ENCODE measurements at regions not wholly inside any gene's neighbourhood (a gene's known extent, or its start where the extent isn't known, plus 50 kb on each side); places are given as distances from the start of the nearest gene placed in this dataset.

DNA sequence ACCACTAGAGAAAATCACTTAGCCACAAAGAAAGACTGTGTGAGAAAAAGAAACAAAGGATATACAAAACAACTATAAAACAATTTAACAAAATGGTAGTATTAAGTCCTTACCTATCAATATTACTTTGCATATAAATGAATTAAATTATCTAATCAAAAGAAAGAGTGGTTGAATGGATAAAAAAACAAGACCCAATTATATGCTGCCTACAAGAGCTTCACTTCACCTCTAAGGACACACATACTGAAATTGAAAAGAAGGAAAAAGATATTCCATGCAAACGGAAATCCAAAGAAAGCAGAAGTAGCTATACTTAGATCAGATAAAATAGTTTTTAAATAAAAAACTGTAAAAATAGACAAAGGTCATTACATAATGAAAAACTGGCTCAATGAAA, 134.9 kb upstream of the CCDC196 start:
- no peak for DNase-seq (ENCODE audit: low read depth, low spot score)

DNA sequence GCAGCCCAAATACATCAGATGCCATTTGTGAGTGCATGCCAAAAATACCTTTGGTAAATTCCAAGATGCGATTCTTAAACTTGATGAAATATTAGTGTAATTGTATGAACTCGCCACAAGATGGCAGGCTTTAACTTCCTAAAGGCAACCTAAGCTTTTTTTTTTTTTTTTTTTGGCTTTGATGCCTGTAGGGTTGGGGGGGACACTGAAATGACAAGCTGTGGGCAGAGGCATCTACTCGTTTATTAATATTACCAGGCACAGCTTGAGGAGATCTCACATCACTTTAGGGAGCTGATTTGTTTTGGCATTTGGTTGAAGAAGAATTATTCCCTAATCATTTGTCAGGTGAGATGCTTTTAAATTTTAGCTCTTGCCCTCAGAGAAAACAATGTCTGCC, 126.7 kb upstream of the CCDC196 start:
- no peak for DNase-seq (ENCODE audit: low read depth, low spot score)

DNA sequence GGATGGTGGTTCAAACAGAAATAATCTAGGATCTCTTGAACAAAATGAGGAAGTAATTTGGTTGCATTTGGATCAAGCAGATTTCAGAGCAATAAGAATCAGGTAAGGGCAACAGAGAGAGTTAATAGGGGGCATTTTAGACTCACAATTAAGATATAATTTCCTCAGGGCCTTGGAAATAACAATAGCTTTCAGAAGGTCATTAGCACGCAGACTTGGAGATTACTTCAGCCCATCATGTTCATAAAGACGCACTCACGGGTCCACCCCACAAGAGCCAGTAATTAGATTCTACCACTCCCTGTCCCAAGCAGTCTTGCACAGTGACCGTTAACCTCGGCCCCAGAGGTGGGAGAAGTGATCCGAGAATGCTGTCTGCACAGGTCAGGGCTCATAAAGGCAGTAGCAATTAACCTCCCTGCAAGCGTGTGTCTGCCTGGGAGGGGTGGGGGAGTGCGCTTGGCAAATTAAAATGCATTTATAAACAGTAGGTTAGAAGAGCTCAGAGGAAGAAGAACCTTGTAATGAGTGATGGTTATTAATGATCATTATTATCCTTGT, 125.7 kb upstream of the CCDC196 start:
- no peak for DNase-seq (ENCODE audit: low read depth, low spot score)

DNA sequence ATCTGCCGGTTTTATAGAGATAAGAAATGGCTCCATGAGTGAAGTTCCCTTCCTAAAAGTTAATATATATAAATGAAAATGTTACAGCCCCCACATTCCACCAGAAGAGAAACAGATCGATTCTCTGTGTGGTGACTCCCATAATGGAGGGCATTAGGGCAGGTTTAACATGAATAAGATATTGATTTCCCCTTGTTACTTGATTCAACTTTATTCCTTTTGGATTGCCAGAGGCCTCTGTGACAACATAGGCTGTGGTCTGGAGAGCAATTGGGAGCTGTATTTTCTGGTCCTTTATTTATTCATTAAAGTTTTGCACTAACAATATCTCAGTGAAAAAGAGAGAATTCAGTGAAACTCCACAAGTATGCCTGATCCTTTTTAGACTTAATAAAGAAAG, 125.2 kb upstream of the CCDC196 start:
- DNase-seq (ENCODE audit: low read depth, low spot score): no peak

DNA sequence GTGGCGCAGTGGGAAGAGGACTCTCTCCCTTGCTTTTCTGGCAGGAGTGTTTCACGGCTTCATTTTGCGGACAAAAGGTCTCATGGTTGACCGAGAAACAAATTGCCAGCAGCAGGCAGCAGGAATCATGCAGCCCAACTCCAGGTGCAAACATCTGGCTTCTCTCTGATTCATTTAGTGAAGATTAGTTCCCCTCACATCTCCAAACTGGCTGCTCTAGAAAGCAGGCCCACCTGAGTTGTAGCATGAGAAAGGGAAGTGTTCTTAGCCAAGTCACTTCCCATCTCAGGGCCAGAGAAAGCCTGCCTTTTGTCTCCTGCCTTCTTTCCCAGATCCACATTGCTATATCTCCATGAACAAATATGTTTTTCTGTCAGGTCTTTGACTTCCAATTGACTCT, 120.8 kb upstream of the CCDC196 start:
- no peak for DNase-seq (ENCODE audit: low read depth, low spot score)

DNA sequence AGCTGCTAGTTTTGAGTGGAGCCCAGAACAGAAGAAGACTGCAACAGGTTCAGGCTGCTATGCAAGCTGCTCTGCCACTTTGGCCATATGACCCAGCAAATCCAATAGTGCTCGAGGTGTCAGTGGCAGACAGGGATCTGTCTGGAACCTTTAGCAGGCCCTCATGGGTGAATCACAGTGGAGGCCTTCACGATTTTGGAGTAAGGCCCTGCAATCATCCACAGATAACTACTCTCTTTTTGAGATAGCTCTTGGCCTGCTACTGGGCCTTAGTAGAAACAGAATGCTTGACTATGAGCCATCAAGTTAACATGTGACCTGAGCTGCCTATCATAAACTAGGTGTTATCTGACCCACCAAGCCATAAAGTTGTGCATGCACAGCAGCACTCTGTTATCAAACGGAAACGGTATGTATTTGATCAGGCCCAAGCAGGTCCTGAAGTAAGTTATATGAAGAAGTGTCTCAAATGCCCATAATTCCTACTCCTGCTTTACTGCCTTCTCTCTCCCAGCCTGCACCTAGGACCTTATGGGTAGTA, 116.9 kb upstream of the CCDC196 start:
- DNase-seq (ENCODE audit: low read depth, low spot score): no peak

DNA sequence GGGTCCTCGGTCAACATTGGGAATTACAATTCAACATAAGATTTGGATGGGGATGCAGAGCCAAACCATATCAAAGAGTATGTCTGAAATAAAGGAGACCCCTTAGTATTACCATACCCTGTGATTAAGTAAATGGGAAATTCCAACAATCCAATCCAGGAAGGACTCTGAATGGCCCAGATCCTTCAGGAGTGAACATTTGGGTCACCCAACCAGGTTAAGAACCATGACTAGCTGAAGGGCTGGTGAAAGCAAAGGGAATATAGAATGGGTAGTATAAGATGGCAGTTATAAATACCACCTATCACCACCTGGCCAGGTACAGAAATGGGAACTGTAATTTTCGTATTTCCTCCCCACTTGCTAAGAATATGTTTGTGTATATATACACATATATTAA, 114.4 kb upstream of the CCDC196 start:
- DNase-seq (ENCODE audit: low read depth, low spot score): no peak

DNA sequence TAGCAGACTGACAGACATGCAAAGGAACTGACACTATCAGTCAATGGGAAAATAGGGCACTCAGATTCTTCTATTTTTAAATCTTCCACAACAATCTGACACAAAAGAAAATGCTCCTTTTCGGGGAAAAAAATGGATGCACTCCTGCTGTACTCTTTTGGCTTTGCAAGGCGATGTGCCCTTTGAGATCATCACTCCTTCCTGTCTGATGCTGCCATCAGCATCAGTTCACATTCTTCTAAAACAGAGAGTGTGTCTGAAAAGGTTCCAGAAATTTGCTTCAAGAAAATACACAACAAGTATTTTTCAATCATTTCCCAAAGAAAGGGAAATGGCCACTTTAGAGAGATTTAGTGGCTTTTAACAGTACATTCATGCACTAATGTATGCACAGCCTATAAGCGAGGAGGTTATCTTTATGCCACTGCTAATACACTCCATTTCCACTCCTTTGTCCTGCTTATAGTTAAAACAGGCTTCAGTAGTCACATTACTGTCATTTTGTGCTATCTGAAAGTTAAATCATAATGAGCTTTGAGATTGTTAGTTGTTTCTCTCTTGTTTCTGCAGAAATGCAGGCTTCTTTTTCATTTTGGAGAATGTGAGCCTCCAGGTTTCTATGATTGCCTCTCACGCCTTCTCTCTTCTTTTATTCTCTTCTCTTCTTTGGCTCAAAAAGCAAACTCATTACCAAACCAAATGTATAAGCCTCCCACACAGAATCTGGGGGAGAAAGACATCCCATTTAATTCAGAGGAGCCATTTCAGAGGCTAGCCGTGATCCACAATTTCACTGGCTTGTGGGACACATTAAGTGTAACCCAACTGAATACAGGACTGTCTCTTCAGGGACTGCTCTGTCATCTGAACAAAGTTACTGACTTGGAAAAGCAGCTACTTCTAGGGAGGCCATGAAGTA, 110.9 kb upstream of the CCDC196 start:
- DNase-seq (ENCODE audit: low read depth, low spot score): no peak

DNA sequence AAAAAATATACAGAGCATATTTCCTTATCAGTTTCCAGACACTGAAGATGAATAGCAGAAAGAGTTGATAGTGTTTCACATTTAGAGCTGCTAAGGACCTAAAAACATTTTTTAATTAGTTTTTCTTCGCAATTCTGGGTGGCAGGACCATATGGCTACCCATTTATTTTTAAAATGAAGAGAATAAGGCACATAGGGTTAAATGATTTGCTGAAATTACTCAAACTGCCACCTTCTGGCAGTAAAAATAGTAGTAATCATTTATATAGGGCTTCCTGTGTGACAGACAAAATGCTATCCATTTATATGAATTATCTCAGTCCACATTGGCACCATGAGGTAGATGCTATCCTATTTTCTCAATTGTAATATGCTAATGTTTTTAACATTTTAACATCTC, 108.6 kb upstream of the CCDC196 start:
- DNase-seq (ENCODE audit: low read depth, low spot score): no peak

DNA sequence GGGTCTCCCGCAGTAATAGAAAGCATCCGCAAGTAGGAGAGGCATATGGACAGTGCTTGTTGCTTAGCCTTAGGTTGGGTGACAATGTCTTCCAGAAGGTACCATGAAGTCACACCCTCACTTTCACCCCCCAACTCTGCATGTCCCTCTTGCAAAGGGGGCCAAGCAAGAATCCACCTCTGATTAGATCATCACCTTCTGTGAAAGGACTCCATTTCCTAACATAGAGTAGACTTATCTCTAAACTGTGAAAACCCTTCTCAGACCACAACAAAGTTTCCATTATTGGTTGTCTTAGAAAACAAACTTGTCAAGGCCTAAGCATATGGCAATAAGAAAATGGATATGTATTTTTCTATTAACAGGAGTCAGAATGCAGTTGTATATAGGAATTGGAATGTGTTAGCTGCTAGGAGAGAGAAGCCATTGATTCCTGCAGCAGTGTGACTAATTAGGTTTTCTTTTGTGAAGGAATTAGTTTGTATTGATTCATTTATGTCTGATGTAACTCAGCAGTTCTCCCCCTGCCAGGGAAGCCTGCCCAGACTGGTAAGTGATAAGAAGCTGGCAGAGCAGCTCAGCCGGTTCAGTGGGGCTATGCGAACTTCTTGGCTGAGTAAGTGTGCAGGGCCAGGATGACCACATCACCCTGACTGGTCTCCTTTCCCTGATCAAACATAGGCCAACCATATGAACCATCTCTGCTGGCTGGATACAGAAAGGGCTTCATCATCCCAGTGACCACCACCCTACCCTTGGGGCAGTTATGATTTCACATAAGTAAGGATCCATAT, 107.3 kb upstream of the CCDC196 start:
- no peak for DNase-seq (ENCODE audit: low read depth, low spot score)

DNA sequence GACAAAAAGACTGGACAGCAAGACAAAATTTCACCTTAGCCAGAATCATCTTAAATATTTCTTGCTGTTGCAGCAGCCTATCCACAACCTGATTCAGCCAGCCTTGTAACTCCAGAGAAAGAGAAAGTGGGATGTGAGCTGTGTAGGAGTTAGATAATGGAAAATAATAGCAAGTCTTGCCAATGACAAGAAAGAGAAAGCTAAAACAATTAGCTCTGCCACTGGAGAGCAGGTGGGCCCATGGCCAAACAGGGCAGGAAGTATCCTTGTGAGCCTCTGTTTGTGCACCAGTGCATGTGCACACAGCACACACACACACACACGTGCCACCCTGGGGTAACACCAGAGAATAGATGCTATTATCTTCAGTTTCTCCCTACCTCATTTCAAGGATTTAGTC, 106.0 kb upstream of the CCDC196 start:
- no peak for DNase-seq (ENCODE audit: low read depth, low spot score)

DNA sequence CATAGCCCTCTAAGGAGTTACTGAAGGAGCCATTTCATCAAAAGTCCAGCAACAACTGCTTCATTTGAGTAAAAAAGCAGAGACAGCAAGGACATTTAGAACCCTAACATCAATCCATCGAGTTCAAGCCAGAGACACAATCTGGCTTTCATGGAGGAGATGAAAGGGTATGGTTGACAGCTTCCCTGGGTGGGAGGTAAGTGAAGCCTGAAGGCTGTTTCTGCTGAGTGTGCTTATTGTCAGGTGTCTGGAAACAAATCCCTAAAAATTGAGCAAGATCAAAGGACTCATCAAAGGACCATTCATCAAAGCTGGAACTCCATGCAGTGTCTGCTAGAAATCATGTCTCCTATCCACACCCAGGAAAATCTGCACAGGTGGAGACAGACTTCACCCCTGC, 104.4 kb upstream of the CCDC196 start:
- no peak for DNase-seq (ENCODE audit: low read depth, low spot score)

DNA sequence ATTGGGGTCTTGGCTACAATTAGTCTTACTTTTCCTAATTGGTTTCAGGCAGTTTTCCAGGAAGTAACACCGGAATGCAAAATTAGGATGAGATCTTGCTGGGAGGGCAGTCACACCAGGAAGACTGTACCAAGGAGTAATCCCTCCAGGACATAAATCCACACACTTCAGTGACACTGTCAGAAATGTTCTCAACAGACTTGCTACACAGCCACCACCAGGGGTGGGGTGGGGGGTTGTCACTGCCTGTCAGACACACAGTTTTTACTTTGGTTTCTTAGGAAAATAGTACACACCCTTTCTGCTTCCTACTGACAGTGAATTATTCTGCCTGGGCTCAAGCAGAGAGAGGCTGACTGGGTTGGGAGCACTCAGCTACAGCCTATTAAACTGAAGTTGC, 102.9 kb upstream of the CCDC196 start:
- DNase-seq (ENCODE audit: low read depth, low spot score): no peak

DNA sequence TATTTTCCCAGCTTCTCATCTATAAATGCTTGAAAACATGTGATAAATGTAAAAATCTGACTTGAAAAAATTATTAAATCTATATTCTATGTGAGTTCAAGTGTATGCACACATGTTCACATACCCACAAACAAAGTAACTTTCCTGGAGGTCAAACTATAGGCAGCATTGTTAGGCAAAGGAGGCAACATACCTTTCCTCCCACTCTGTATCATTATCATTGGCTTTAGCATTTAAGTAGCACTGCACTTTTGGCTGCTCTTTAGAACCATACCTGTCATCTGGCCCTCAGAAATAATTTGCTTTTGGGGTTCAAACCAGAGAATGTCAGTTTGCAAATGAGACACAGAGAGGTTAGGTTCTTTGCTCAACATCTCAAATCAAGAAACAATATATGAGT, 102.4 kb upstream of the CCDC196 start:
- no peak for DNase-seq (ENCODE audit: low read depth, low spot score)

DNA sequence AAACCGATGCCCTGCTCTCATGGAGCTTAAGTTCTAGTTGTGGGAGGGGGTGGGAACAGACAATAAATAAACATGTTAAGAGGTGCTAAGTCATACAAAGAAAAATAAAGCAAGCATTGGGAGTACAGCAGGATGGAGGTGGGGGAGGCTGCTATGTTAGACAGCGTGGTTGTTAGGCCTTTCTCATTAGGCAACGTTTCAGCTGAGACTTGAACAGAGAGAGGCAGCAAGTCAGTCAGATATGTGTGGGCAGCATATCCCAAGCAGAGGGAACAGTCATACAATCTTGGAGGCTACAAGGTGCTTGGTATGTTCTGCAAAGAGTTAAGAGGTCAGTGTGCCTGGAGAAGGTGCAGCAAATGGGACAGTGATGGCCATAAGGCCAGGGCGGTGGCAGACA, 97.7 kb upstream of the CCDC196 start:
- DNase-seq (ENCODE audit: low read depth, low spot score): no peak

DNA sequence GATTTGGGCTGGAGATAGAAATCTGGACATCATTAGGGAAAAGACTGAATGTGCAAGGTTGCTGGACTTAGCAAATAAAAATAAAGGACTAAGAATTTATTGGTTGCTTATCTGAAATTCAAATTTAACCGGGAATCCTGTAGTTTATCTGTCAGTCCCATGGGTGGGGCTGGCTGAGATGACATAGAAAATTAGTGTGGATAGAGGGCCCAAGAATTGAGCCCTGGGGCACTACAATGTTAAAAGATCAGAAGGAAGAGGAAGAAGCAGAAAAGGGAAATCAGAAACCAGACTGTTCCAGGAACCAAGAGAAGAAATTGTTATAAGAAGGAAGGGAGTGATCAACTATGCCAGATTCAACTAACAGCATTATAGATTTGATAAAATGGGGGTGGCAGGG, 96.7 kb upstream of the CCDC196 start:
- no peak for DNase-seq (ENCODE audit: low read depth, low spot score)

DNA sequence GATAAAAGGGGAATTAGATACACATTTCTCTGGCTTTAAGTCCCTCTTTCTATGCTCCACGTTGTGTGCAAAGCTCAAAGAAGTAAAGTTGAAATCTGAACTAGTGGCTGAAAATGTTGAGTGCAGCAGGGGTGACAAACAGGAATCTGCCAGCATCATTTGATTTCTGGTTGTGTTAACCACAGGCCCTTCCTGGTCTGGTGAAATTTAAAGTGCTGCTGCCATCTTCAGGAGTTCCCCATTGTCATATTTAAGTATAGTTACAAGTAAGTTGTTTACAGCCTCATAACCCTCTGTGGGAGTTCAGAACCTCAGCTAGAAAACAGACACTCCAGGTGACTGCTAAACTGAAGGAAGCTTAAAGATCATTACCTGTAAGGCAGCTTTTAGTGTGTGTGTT, 90.9 kb upstream of the CCDC196 start:
- DNase-seq (ENCODE audit: low read depth, low spot score): no peak

DNA sequence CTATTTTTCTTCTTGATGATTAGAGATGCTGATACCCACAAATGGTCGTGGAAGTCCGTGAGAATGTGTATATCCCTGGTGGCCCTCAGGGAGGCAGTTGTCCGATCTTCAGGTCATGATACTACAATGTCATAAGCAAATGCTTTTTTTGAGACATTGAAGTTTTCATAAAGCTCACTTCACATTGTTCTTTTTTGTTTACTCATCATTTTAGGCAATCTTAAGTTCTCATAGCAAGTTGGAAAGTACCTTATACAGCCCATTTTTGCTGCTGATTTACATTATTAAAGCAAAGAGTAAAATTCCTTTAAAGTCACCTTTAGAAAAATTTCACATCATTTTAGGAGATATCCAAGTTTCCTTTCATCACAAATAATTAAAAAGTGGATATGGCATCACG, 90.0 kb upstream of the CCDC196 start:
- no peak for DNase-seq (ENCODE audit: low read depth, low spot score)

DNA sequence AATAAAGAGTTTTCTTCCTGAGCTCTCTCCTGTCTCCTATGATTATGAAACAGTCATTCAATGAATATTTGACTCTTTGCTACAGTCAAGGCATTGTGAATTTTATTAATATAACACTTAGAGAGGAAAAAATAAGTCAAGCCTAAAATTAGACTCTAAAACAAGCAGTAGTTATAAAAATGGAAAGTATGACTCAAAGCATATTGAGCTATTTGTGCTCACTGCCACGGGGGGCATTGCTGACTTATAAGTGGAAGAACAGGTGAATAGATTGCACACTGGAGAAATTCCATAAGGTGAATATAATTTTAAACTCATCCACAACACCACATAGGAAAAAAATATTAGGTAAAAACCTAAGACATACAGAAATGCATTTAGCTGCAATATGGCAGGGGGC, 87.7 kb upstream of the CCDC196 start:
- DNase-seq (ENCODE audit: low read depth, low spot score): no peak

DNA sequence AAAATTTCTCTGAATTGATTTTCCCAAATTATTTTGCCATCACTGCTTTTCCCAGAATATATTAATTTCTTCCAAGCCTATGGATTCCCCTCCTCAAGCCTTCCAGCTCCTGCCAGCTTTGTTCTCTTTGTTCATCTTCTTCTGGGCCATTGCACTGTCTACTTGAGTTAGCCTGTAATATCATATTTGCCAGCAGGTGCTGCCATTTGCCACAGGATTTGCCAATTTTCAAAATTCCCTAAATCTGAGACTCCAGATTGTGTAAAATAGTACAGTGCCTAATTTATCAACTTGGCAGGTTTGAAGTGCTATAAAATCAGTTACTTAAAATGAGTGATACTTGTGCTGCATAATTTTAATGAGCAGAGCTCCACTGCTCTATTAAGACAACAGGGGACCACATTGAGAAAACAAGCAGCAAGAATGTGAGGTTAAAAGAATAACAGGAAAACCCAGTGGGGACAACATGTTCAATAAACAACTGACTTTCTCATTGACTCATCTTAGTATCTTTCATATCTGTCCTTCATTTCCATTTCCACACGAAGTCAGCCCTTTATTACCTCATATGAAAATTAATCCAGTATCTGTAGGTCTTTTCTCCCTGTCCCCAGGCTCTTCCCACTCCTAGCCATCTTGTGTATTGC, 84.6 kb upstream of the CCDC196 start:
- DNase-seq (ENCODE audit: low read depth, low spot score): no peak

DNA sequence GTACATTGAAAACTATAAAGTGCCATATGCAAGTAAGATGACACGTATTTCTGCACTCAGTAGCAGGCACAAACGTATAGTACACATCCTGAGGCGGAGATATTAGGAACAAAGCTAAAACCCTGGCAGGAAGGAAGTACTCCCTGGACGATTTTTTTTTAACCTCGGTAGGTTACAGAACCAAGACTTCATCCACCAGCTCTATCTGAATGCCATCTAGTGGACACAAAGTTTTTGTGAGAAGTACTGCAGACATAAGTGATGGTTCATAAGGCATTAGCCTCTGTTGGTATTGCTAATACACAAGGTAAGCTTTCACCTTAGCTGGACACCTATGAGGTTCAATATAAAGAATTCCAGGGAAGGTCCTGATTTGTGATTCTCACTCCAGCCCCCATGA, 83.0 kb upstream of the CCDC196 start:
- no peak for DNase-seq (ENCODE audit: low read depth, low spot score)

DNA sequence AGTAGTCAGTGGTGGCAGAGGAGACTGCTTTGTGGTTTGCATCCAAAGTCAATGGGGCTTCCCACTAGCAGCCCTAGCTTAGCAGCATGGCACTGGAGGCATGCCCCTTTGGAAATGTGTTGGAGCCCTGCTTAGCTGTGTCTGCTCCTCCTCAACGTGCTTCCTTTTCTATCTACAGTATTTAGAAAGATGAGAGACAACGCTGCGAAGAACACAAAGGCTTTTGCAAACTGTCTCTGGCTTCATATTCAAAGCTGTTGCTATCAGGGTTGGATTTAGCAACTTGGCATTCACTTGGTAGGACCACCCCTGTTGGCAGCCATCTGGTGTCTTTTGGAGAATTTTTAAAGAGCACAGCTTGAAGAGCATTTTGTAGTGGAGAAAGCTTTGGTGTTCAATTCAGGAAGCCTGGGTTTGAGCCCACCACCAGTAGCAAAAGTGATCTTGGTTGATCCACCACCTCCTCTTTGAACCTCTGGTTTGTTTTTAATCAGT, 82.1 kb upstream of the CCDC196 start:
- DNase-seq (ENCODE audit: low read depth, low spot score): no peak

All from brain pericyte (primary cell).